ENCODE measurements at regions not wholly inside any gene's neighbourhood (a gene's known extent, or its start where the extent isn't known, plus 50 kb on each side); places are given as distances from the start of the nearest gene placed in this dataset.
"Not testable (repeated sequence)": the region's sequence is repeated elsewhere in the genome, so short reads cannot be mapped to it uniquely, and the experiment has no call there.

DNA sequence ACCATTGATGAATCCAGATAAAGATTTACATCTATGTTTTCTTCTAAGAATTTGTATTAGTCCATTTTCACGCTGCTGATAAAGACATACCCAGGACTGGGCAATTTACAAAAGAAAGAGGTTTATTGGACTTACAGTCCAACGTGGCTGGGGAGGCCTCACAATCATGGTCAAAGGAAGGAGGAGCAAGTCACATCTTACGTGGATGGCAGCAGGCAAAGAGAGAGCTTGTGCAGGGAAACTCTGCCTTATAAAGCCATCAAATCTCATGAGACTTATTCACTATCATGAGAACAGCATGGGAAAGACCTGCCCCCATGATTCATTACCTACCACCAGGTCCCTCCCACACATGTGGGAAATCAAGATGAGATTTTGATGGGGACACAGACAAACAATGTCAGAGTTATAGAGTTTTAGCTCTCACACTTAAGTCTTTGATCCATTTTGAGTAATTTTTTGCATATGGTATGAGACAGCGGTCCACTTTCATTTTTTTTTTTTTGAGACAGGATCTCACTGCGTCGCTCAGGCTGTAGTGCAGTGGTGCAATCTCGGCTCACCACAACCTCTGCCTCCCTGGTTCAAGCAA, 53.5 kb upstream of the JADE2 start:
- DNase-seq (ENCODE audit: low spot score); in situ Hi-C loops (cut with MboI; ENCODE audit: low pct_unique_long_range_greater_than_20kb, low sequenced_read_pairs, unreplicated experiment): not testable (repeated sequence)

DNA sequence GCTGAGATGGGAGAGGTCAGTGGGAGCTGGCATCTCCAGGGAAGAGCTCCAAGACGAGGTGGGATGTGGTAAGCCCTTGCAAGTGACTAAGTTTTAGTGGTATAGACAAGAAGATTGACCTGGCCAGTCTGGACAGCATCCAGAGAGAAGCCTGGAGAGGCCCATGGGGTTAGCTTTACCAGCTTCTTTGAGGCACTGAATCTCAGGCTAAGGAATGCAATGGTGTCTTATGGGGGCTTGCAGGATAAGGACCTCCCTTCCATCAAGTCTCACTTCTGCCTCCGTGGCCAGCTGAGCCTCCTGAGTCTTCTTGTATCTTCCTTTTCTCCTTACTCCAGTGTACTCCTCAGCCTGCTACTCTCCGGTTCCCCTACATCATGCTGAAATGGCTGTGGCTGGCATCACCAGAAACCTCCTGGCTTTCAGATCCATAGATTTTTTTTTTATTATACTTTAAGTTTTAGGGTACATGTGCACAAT, 56.5 kb upstream of the JADE2 start:
- DNase-seq (ENCODE audit: low spot score) = no peak
- in situ Hi-C loops (cut with MboI; ENCODE audit: low pct_unique_long_range_greater_than_20kb, low sequenced_read_pairs, unreplicated experiment) = no loop called here
- no peak for TF ChIP-seq CTCF (IDR thresholded peaks at IDR 0.05; ENCODE audit: extremely low read depth, insufficient read depth, missing control alignments)

DNA sequence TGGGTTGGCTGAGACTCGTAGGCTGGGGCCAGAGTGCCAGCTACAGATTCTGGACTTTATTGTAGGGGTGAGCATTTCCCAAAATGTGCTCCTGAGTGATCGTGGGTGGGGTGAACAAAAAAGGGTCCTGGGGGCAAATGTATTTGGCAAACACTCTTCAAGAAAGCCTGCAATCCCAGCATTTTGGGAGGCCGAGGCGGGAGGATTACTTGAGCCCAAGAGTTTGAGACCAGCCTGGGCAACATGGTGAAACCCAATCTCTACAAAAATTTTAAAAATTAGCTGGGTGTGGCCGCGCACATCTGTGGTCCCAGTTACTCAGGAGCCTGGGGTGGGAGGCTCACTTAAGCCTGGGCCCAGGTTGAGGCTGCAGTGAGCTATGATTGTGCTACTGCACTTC, 55.5 kb upstream of the CDKN2AIPNL start:
- no peak for DNase-seq (ENCODE audit: low spot score)
- in situ Hi-C loops (cut with MboI; ENCODE audit: low pct_unique_long_range_greater_than_20kb, low sequenced_read_pairs, unreplicated experiment) = no loop called here
- TF ChIP-seq CTCF (IDR thresholded peaks at IDR 0.05; ENCODE audit: extremely low read depth, insufficient read depth, missing control alignments) = no peak

DNA sequence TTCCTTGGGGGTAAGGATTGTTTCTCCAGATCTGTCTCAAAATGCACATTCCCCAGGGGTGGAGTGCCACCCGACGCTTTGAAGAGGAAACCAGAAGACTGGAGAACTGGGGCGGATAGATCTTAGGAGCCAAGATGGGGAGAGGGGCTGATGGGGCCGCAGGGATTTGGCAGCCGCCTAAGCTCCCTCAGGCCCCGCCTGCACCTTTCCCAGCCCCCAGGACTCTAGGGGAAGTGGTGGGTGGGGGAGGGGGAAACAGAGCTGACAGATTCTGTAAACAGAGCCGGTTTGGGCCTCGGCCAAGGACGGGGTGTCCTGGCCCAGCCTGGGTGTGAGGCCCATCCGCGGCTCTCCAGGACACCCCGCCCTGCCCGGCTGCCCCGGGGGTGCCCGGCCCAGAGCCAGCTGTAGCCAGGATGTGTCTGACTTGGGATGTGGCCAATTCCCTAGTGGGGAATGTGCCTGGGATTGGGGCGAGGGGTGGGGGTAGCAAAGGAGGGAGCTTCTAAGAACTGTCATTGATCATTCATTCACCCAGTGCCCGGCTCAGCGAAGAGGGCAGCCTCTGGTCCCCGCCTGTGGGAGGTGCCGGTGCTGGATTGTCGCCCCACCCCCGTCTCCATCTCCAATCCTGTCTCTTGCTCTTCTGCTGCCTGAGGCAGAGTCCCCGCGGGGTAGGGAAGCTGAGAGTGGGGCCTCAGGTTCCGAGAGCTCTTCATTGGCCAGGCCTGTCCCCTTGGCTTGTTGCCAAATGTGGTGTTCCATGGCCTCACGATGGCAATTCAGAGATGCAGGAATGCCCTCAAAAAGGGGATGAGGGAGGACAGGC, 54.8 kb upstream of the CDKN2AIPNL start:
- in situ Hi-C loops (cut with MboI; ENCODE audit: low pct_unique_long_range_greater_than_20kb, low sequenced_read_pairs, unreplicated experiment) = no loop called here
- DNase-seq (ENCODE audit: low spot score) = peak; percentile 55
- TF ChIP-seq CTCF (IDR thresholded peaks at IDR 0.05; ENCODE audit: extremely low read depth, insufficient read depth, missing control alignments) = no peak

DNA sequence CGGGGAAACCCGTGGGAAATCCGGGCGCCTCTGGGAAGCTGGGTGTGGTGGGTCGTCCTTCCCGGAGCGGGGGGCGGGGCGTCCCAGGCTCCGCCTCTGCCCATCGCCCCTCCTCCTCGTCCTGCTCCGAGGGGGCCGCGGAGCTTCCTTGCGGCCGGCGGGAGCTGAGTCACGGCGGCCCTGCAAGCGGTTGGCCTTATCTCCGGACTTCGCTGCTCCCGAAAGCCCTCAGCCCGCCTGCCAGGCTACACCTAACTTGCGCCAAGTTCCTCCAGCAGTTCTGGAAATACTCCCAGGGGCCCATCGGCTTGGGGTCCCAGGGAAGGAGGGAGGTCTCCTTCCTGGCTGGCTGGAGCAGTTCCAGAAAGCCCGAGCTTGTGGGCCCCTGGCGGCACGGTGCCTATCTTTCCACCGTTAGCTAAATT, 54.1 kb upstream of the CDKN2AIPNL start:
- in situ Hi-C loops (cut with MboI; ENCODE audit: low pct_unique_long_range_greater_than_20kb, low sequenced_read_pairs, unreplicated experiment) = no loop called here
- no peak for TF ChIP-seq CTCF (IDR thresholded peaks at IDR 0.05; ENCODE audit: extremely low read depth, insufficient read depth, missing control alignments)
- DNase-seq (ENCODE audit: low spot score) = peak; percentile 82

GRCh38 chr5:134464988-134465815, 53.5 kb upstream of the CDKN2AIPNL start:
- no peak for DNase-seq (ENCODE audit: low spot score)
- in situ Hi-C loops (cut with MboI; ENCODE audit: low pct_unique_long_range_greater_than_20kb, low sequenced_read_pairs, unreplicated experiment) = no loop called here
- TF ChIP-seq CTCF (IDR thresholded peaks at IDR 0.05; ENCODE audit: extremely low read depth, insufficient read depth, missing control alignments) = no peak
